ENCODE measurements at regions not wholly inside any gene's neighbourhood (a gene's known extent, or its start where the extent isn't known, plus 50 kb on each side); places are given as distances from the start of the nearest gene placed in this dataset.

GRCh38 chr4:145278341-145279121 lies 98.1 kb upstream of the OTUD4 start:
- WGBS, 2 experiments (ENCODE audit: low coverage in 1 of 2, low lambda C conversion rate in 2 of 2, missing lambda C conversion rate in 2 of 2), result 68 to 70% methylated on average over 2 of the region's 2 CpGs
- Histone ChIP-seq H2AFZ (0 out of 2 replicates have a peak overlapping the region, but pooled peaks have one; percentile 25), H3K9me3 (ENCODE audit: low read depth) (no peaks in the 10 kb centered on the region), H3K4me3 (0 out of 2 replicates have a peak overlapping the region, but pooled peaks have one; percentile 18), H3K9me2 (ENCODE audit: insufficient read depth) (no peaks in the 10 kb centered on the region), H3K27me3 (replicated peaks; ENCODE audit: insufficient read depth) (no peaks in the 10 kb centered on the region), H3K4me1 (ENCODE audit: insufficient read depth) (peaks cover 27% of the 10 kb centered on the region), H3K36me3 (ENCODE audit: low read depth) (no peaks in the 10 kb centered on the region), H3K4me2 (ENCODE audit: unreplicated experiment) (peak overlapping the region; percentile 64), H3K79me2 (ENCODE audit: insufficient read depth) (no peaks in the 10 kb centered on the region), H4K20me1 (ENCODE audit: insufficient read depth) (no peaks in the 10 kb centered on the region), H3K9ac (peak overlapping the region; percentile 83), H3K27ac (peak overlapping the region; percentile 98), H3F3A (ENCODE audit: insufficient read depth) (peaks cover 19% of the 10 kb centered on the region)
- no peak for TF ChIP-seq EZH2phosphoT487 (IDR thresholded peaks at IDR 0.05; ENCODE audit: insufficient read depth, low read depth)
- TF ChIP-seq EZH2 (IDR thresholded peaks at IDR 0.05; ENCODE audit: insufficient read depth, poor library complexity, severe bottlenecking), result no peak
- in situ Hi-C loops (cut with MboI), result no loop called here
- peak; percentile 62 for DNase-seq

- 93 to 96% methylated on average over 1 of the region's 1 CpG for WGBS, 2 experiments (ENCODE audit: low coverage in 1 of 2, low lambda C conversion rate in 2 of 2, missing lambda C conversion rate in 2 of 2)
- Histone ChIP-seq H3K4me3 (no peak overlapping the region), H3K9ac (no peak overlapping the region), H2AFZ (no peak overlapping the region), H4K20me1 (ENCODE audit: insufficient read depth) (no peaks in the 10 kb centered on the region), H3K36me3 (ENCODE audit: low read depth) (no peaks in the 10 kb centered on the region), H3K4me1 (ENCODE audit: insufficient read depth) (peaks cover 27% of the 10 kb centered on the region), H3K27ac (no peak overlapping the region), H3K79me2 (ENCODE audit: insufficient read depth) (no peaks in the 10 kb centered on the region), H3K4me2 (ENCODE audit: unreplicated experiment) (no peak overlapping the region), H3K9me2 (ENCODE audit: insufficient read depth) (no peaks in the 10 kb centered on the region), H3K9me3 (ENCODE audit: low read depth) (no peaks in the 10 kb centered on the region), H3F3A (ENCODE audit: insufficient read depth) (peaks cover 19% of the 10 kb centered on the region), H3K27me3 (replicated peaks; ENCODE audit: insufficient read depth) (no peaks in the 10 kb centered on the region)
- in situ Hi-C loops (cut with MboI), result no loop called here
- no peak for TF ChIP-seq EZH2 (IDR thresholded peaks at IDR 0.05; ENCODE audit: insufficient read depth, poor library complexity, severe bottlenecking)
- TF ChIP-seq EZH2phosphoT487 (IDR thresholded peaks at IDR 0.05; ENCODE audit: insufficient read depth, low read depth), result no peak
- DNase-seq, result no peak
These were observed 96.6 kb upstream of the OTUD4 start for GRCh38 chr4:145277011-145277410.

GRCh38 chr4:145276050-145276449 lies 95.7 kb upstream of the OTUD4 start:
- Histone ChIP-seq H2AFZ (no peak overlapping the region), H3K9me2 (ENCODE audit: insufficient read depth) (no peaks in the 10 kb centered on the region), H3K79me2 (ENCODE audit: insufficient read depth) (no peaks in the 10 kb centered on the region), H3K4me3 (no peak overlapping the region), H3K4me2 (ENCODE audit: unreplicated experiment) (no peak overlapping the region), H3K36me3 (ENCODE audit: low read depth) (no peaks in the 10 kb centered on the region), H4K20me1 (ENCODE audit: insufficient read depth) (no peaks in the 10 kb centered on the region), H3K27ac (no peak overlapping the region), H3K9me3 (ENCODE audit: low read depth) (no peaks in the 10 kb centered on the region), H3F3A (ENCODE audit: insufficient read depth) (peaks cover 19% of the 10 kb centered on the region), H3K27me3 (replicated peaks; ENCODE audit: insufficient read depth) (no peaks in the 10 kb centered on the region), H3K9ac (no peak overlapping the region), H3K4me1 (ENCODE audit: insufficient read depth) (peaks cover 27% of the 10 kb centered on the region)
- DNase-seq, result no peak
- in situ Hi-C loops (cut with MboI), result no loop called here
- TF ChIP-seq EZH2phosphoT487 (IDR thresholded peaks at IDR 0.05; ENCODE audit: insufficient read depth, low read depth) (no peak), EZH2 (IDR thresholded peaks at IDR 0.05; ENCODE audit: insufficient read depth, poor library complexity, severe bottlenecking) (no peak)
- WGBS, 2 experiments (ENCODE audit: low coverage in 1 of 2, low lambda C conversion rate in 2 of 2, missing lambda C conversion rate in 2 of 2), result 79 to 81% methylated on average over 4 of the region's 4 CpGs

GRCh38 chr4:145271194-145271593 lies 90.8 kb upstream of the OTUD4 start:
- Histone ChIP-seq H3K36me3 (ENCODE audit: low read depth) (no peaks in the 10 kb centered on the region), H3F3A (ENCODE audit: insufficient read depth) (no peaks in the 10 kb centered on the region), H3K27ac (no peak overlapping the region), H2AFZ (no peak overlapping the region), H3K4me2 (ENCODE audit: unreplicated experiment) (no peak overlapping the region), H3K79me2 (ENCODE audit: insufficient read depth) (no peaks in the 10 kb centered on the region), H3K4me3 (no peak overlapping the region), H3K9ac (no peak overlapping the region), H3K4me1 (ENCODE audit: insufficient read depth) (no peaks in the 10 kb centered on the region), H4K20me1 (ENCODE audit: insufficient read depth) (no peaks in the 10 kb centered on the region), H3K9me2 (ENCODE audit: insufficient read depth) (no peaks in the 10 kb centered on the region), H3K9me3 (ENCODE audit: low read depth) (no peaks in the 10 kb centered on the region), H3K27me3 (replicated peaks; ENCODE audit: insufficient read depth) (no peaks in the 10 kb centered on the region)
- DNase-seq, result no peak
- in situ Hi-C loops (cut with MboI), result no loop called here
- TF ChIP-seq EZH2 (IDR thresholded peaks at IDR 0.05; ENCODE audit: insufficient read depth, poor library complexity, severe bottlenecking) (no peak), EZH2phosphoT487 (IDR thresholded peaks at IDR 0.05; ENCODE audit: insufficient read depth, low read depth) (no peak)
- 90 to 92% methylated on average over 2 of the region's 2 CpGs for WGBS, 2 experiments (ENCODE audit: low coverage in 1 of 2, low lambda C conversion rate in 2 of 2, missing lambda C conversion rate in 2 of 2)

Measured in GM23248 (cell line).